ENCODE measurements at regions not wholly inside any gene's neighbourhood (a gene's known extent, or its start where the extent isn't known, plus 50 kb on each side); places are given as distances from the start of the nearest gene placed in this dataset.
"Not testable (repeated sequence)": the region's sequence is repeated elsewhere in the genome, so short reads cannot be mapped to it uniquely, and the experiment has no call there.

GRCh38 chrX:130467936-130468335 lies 66.1 kb downstream of the RBMX2 start:
- Histone ChIP-seq H3K27me3 (ENCODE audit: control insufficient read depth in 1 of 2, insufficient read depth in 2 of 2, low read length in 2 of 2) (no peaks in the 10 kb centered on the region), H3K9me3 (ENCODE audit: control insufficient read depth in 2 of 2, low read length in 2 of 2) (no peaks in the 10 kb centered on the region), H3K27ac (ENCODE audit: low read length) (no peak overlapping the region), H3K4me3 (ENCODE audit: low read length in 2 of 2) (no peak overlapping the region), H3K4me1 (ENCODE audit: control insufficient read depth, insufficient read depth, low read length) (no peaks in the 10 kb centered on the region), H3K36me3 (ENCODE audit: control insufficient read depth in 2 of 2, insufficient read depth in 2 of 2, low read length in 2 of 2) (no peaks in the 10 kb centered on the region), H3K9ac (ENCODE audit: low read length in 2 of 2) (no peak overlapping the region)

GRCh38 chrX:130468395-130468923 lies 66.7 kb downstream of the RBMX2 start:
- Histone ChIP-seq H3K4me3 (ENCODE audit: low read length in 2 of 2) (no peak overlapping the region), H3K4me1 (ENCODE audit: control insufficient read depth, insufficient read depth, low read length) (no peaks in the 10 kb centered on the region), H3K9me3 (ENCODE audit: control insufficient read depth in 2 of 2, low read length in 2 of 2) (no peaks in the 10 kb centered on the region), H3K36me3 (ENCODE audit: control insufficient read depth in 2 of 2, insufficient read depth in 2 of 2, low read length in 2 of 2) (no peaks in the 10 kb centered on the region), H3K27me3 (ENCODE audit: control insufficient read depth in 1 of 2, insufficient read depth in 2 of 2, low read length in 2 of 2) (no peaks in the 10 kb centered on the region), H3K27ac (ENCODE audit: low read length) (no peak overlapping the region), H3K9ac (ENCODE audit: low read length in 2 of 2) (no peak overlapping the region)

- H3K9ac ChIP-seq (ENCODE audit: low read length in 2 of 2): no peak overlapping the region
- H3K4me3 ChIP-seq (ENCODE audit: low read length in 2 of 2): no peak overlapping the region
- no peaks in the 10 kb centered on the region for H3K9me3 ChIP-seq (ENCODE audit: control insufficient read depth in 2 of 2, low read length in 2 of 2)
- no peaks in the 10 kb centered on the region for H3K27me3 ChIP-seq (ENCODE audit: control insufficient read depth in 1 of 2, insufficient read depth in 2 of 2, low read length in 2 of 2)
- no peaks in the 10 kb centered on the region for H3K4me1 ChIP-seq (ENCODE audit: control insufficient read depth, insufficient read depth, low read length)
- no peak overlapping the region for H3K27ac ChIP-seq (ENCODE audit: low read length)
- no peaks in the 10 kb centered on the region for H3K36me3 ChIP-seq (ENCODE audit: control insufficient read depth in 2 of 2, insufficient read depth in 2 of 2, low read length in 2 of 2)
Observed at GRCh38 chrX:130482871-130483270, 81.1 kb downstream of the RBMX2 start.

- no peak overlapping the region for H3K9ac ChIP-seq (ENCODE audit: low read length in 2 of 2)
- no peak overlapping the region for H3K4me3 ChIP-seq (ENCODE audit: low read length in 2 of 2)
- no peaks in the 10 kb centered on the region for H3K4me1 ChIP-seq (ENCODE audit: control insufficient read depth, insufficient read depth, low read length)
- H3K27ac ChIP-seq (ENCODE audit: low read length): no peak overlapping the region
- H3K9me3 ChIP-seq (ENCODE audit: control insufficient read depth in 2 of 2, low read length in 2 of 2): no peaks in the 10 kb centered on the region
- no peaks in the 10 kb centered on the region for H3K36me3 ChIP-seq (ENCODE audit: control insufficient read depth in 2 of 2, insufficient read depth in 2 of 2, low read length in 2 of 2)
- no peaks in the 10 kb centered on the region for H3K27me3 ChIP-seq (ENCODE audit: control insufficient read depth in 1 of 2, insufficient read depth in 2 of 2, low read length in 2 of 2)
Observed at GRCh38 chrX:130485870-130486269, 84.1 kb downstream of the RBMX2 start.

GRCh38 chrX:130495502-130495901 lies 93.7 kb downstream of the RBMX2 start:
- not testable (repeated sequence) for H3K9me3 ChIP-seq (ENCODE audit: control insufficient read depth in 2 of 2, low read length in 2 of 2); H3K4me3 ChIP-seq (ENCODE audit: low read length in 2 of 2); H3K9ac ChIP-seq (ENCODE audit: low read length in 2 of 2); H3K36me3 ChIP-seq (ENCODE audit: control insufficient read depth in 2 of 2, insufficient read depth in 2 of 2, low read length in 2 of 2); H3K27ac ChIP-seq (ENCODE audit: low read length); H3K27me3 ChIP-seq (ENCODE audit: control insufficient read depth in 1 of 2, insufficient read depth in 2 of 2, low read length in 2 of 2); H3K4me1 ChIP-seq (ENCODE audit: control insufficient read depth, insufficient read depth, low read length)

GRCh38 chrX:130497531-130497930 lies 95.7 kb downstream of the RBMX2 start:
- H3K9me3 ChIP-seq (ENCODE audit: control insufficient read depth in 2 of 2, low read length in 2 of 2): no peaks in the 10 kb centered on the region
- H3K4me3 ChIP-seq (ENCODE audit: low read length in 2 of 2): no peak overlapping the region
- no peaks in the 10 kb centered on the region for H3K36me3 ChIP-seq (ENCODE audit: control insufficient read depth in 2 of 2, insufficient read depth in 2 of 2, low read length in 2 of 2)
- H3K4me1 ChIP-seq (ENCODE audit: control insufficient read depth, insufficient read depth, low read length): no peaks in the 10 kb centered on the region
- no peak overlapping the region for H3K9ac ChIP-seq (ENCODE audit: low read length in 2 of 2)
- no peaks in the 10 kb centered on the region for H3K27me3 ChIP-seq (ENCODE audit: control insufficient read depth in 1 of 2, insufficient read depth in 2 of 2, low read length in 2 of 2)
- H3K27ac ChIP-seq (ENCODE audit: low read length): no peak overlapping the region

- Histone ChIP-seq H3K9me3 (ENCODE audit: control insufficient read depth in 2 of 2, low read length in 2 of 2) (no peaks in the 10 kb centered on the region), H3K27me3 (ENCODE audit: control insufficient read depth in 1 of 2, insufficient read depth in 2 of 2, low read length in 2 of 2) (no peaks in the 10 kb centered on the region), H3K4me1 (ENCODE audit: control insufficient read depth, insufficient read depth, low read length) (no peaks in the 10 kb centered on the region)
Observed at GRCh38 chrX:130498653-130499274, 97.0 kb downstream of the RBMX2 start.

GRCh38 chrX:130502016-130502570 lies 100.3 kb downstream of the RBMX2 start:
- Histone ChIP-seq H3K4me3 (ENCODE audit: low read length in 2 of 2) (no peak overlapping the region), H3K4me1 (ENCODE audit: control insufficient read depth, insufficient read depth, low read length) (no peaks in the 10 kb centered on the region), H3K27ac (ENCODE audit: low read length) (no peak overlapping the region), H3K27me3 (ENCODE audit: control insufficient read depth in 1 of 2, insufficient read depth in 2 of 2, low read length in 2 of 2) (no peaks in the 10 kb centered on the region), H3K9ac (ENCODE audit: low read length in 2 of 2) (no peak overlapping the region), H3K36me3 (ENCODE audit: control insufficient read depth in 2 of 2, insufficient read depth in 2 of 2, low read length in 2 of 2) (no peaks in the 10 kb centered on the region), H3K9me3 (ENCODE audit: control insufficient read depth in 2 of 2, low read length in 2 of 2) (no peaks in the 10 kb centered on the region)

More at GRCh38 chrX:130498653-130499274, 97.0 kb downstream of the RBMX2 start:
- Histone ChIP-seq H3K9ac (ENCODE audit: low read length in 2 of 2) (no peak overlapping the region), H3K36me3 (ENCODE audit: control insufficient read depth in 2 of 2, insufficient read depth in 2 of 2, low read length in 2 of 2) (no peaks in the 10 kb centered on the region), H3K4me3 (ENCODE audit: low read length in 2 of 2) (no peak overlapping the region), H3K27ac (ENCODE audit: low read length) (no peak overlapping the region)

- no peak overlapping the region for H3K27ac ChIP-seq (ENCODE audit: low read length)
- H3K27me3 ChIP-seq (ENCODE audit: control insufficient read depth in 1 of 2, insufficient read depth in 2 of 2, low read length in 2 of 2): no peaks in the 10 kb centered on the region
- H3K9ac ChIP-seq (ENCODE audit: low read length in 2 of 2): no peak overlapping the region
- H3K9me3 ChIP-seq (ENCODE audit: control insufficient read depth in 2 of 2, low read length in 2 of 2): no peaks in the 10 kb centered on the region
- H3K4me3 ChIP-seq (ENCODE audit: low read length in 2 of 2): no peak overlapping the region
- no peaks in the 10 kb centered on the region for H3K4me1 ChIP-seq (ENCODE audit: control insufficient read depth, insufficient read depth, low read length)
- H3K36me3 ChIP-seq (ENCODE audit: control insufficient read depth in 2 of 2, insufficient read depth in 2 of 2, low read length in 2 of 2): no peaks in the 10 kb centered on the region
Observed at GRCh38 chrX:130504019-130504418, 102.2 kb downstream of the RBMX2 start.

GRCh38 chrX:130507015-130507414 lies 105.2 kb downstream of the RBMX2 start:
- no peak overlapping the region for H3K4me3 ChIP-seq (ENCODE audit: low read length in 2 of 2)
- no peaks in the 10 kb centered on the region for H3K4me1 ChIP-seq (ENCODE audit: control insufficient read depth, insufficient read depth, low read length)
- no peak overlapping the region for H3K27ac ChIP-seq (ENCODE audit: low read length)
- no peak overlapping the region for H3K9ac ChIP-seq (ENCODE audit: low read length in 2 of 2)
- H3K36me3 ChIP-seq (ENCODE audit: control insufficient read depth in 2 of 2, insufficient read depth in 2 of 2, low read length in 2 of 2): no peaks in the 10 kb centered on the region
- H3K9me3 ChIP-seq (ENCODE audit: control insufficient read depth in 2 of 2, low read length in 2 of 2): no peaks in the 10 kb centered on the region
- no peaks in the 10 kb centered on the region for H3K27me3 ChIP-seq (ENCODE audit: control insufficient read depth in 1 of 2, insufficient read depth in 2 of 2, low read length in 2 of 2)

GRCh38 chrX:130512534-130512933 lies 110.7 kb downstream of the RBMX2 start:
- not testable (repeated sequence) for H3K27ac ChIP-seq (ENCODE audit: low read length)

More at GRCh38 chrX:130512534-130512933, 110.7 kb downstream of the RBMX2 start:
- H3K36me3 ChIP-seq (ENCODE audit: control insufficient read depth in 2 of 2, insufficient read depth in 2 of 2, low read length in 2 of 2); H3K4me1 ChIP-seq (ENCODE audit: control insufficient read depth, insufficient read depth, low read length); H3K9ac ChIP-seq (ENCODE audit: low read length in 2 of 2); H3K27me3 ChIP-seq (ENCODE audit: control insufficient read depth in 1 of 2, insufficient read depth in 2 of 2, low read length in 2 of 2); H3K9me3 ChIP-seq (ENCODE audit: control insufficient read depth in 2 of 2, low read length in 2 of 2); H3K4me3 ChIP-seq (ENCODE audit: low read length in 2 of 2): not testable (repeated sequence)
